ENCODE measurements at regions not wholly inside any gene's neighbourhood (a gene's known extent, or its start where the extent isn't known, plus 50 kb on each side); places are given as distances from the start of the nearest gene placed in this dataset.
"Not testable (repeated sequence)": the region's sequence is repeated elsewhere in the genome, so short reads cannot be mapped to it uniquely, and the experiment has no call there.

DNA sequence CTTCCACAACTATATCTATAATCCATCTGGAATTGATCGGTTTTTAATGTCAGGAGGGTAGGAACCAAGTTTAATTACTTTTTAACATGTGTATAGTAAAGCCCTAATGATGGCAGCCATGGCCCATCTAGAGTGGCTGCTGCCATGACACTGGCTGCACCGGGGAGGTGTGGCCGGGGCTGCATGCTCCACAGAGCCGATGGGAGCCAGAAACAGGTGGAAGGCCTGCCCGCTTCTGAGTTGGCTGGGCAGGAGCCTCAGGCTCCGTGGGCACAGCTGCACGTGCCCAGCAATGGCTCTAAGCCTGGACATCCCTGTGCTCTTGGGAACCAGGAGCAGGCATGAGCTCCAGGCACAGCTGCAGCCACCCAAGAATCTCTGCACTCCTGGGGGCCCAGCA, 73.0 kb downstream of the GBP6 start:
- no peak for DNase-seq
- Histone ChIP-seq H3K27me3 (no peaks in the 10 kb centered on the region), H3K9me3 (no peaks in the 10 kb centered on the region), H3K4me3 (no peak overlapping the region), H3K36me3 (no peaks in the 10 kb centered on the region)

DNA sequence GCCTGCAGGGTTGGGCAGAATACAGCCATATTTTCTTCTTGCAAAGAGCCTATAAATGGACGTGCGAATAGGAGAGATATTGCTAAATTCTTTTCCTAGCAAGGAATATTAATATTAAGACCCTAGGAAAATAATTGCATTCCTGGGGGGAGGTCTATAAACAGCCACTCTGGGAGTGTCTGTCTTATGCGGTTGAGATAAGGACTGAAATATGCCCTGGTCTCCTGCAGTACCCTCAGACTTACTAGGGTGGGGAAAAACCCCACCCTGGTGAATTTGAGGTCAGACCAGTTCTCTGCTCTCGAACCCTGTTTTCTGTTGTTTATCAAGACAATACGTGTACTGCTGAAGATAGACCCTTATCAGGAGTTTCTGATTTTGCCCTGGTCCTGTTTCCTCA, 74.4 kb downstream of the GBP6 start:
- H3K36me3 ChIP-seq, H3K27me3 ChIP-seq, H3K4me3 ChIP-seq, H3K9me3 ChIP-seq, DNase-seq: not testable (repeated sequence)

DNA sequence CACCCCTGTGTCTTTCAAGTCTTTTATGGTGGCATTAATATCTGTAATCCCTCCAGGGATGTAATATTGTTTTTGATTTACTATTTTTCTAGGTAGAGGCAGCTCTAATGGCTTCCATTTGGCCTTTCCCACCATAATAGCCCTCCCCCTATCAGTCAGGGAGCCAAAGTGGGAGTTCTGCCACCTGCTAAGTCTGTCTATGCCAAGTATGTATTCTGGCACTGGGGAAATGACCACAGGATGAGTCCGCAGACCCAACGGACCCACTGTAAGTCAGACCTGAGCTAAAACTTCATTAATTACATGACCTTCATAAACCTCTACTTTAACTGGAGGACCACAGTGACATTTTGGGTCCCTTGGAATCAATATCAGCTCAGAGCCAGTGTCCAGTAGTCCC, 77.1 kb downstream of the GBP6 start:
- Histone ChIP-seq H3K27me3 (no peaks in the 10 kb centered on the region), H3K36me3 (no peaks in the 10 kb centered on the region), H3K9me3 (no peaks in the 10 kb centered on the region), H3K4me3 (no peak overlapping the region)
- no peak for DNase-seq

GRCh38 chr1:89444791-89445190, 79.8 kb upstream of the LRRC8B start:
- Histone ChIP-seq H3K27me3 (no peaks in the 10 kb centered on the region), H3K4me3 (no peak overlapping the region), H3K36me3 (no peaks in the 10 kb centered on the region), H3K9me3 (no peaks in the 10 kb centered on the region)
- DNase-seq, result no peak

- Histone ChIP-seq H3K9me3 (no peaks in the 10 kb centered on the region), H3K27me3 (no peaks in the 10 kb centered on the region)
- DNase-seq, result no peak
These were observed 73.6 kb upstream of the LRRC8B start for GRCh38 chr1:89451011-89451410.

DNA sequence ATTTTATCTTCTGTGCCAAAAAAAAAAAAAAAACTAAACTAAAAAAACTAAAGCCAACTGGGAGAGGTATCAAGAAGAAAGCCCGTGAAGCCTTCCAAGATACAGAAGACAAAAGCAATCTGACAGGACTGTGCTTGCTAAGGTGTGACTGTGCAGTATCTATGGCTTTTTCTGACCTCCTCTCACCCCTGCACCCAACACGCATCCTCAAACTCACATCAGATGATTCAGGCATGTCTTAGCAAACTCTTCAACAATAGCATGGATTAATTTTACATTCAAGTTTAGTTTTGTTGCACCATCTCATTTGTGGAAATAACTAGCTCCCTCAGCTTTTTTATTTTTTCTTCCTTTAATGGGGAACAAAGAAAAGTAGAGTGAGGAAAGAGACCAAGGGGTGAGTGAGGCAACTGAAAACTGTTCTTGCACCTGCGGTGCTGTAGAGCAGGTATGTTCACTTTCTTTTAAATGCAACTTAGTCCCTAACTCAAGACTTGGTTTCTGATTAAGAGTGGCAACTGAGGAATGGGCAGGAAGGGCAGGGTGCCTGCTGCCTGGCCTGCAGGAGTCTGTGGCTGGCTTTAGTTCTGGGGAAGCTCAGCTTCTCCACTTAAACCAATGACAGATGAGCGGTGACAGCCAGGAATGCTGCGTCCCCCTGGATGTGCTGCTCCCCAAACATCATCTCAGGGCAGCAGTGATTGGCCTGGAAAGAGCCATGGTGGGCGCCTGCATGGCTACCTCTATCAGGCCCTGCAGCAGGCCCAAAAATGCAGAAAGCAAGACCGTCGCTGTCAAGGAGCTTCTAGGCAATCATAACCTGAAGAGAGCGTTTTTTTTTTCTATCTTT, 71.3 kb upstream of the LRRC8B start:
- H3K36me3 ChIP-seq, result no peaks in the 10 kb centered on the region
- no peak overlapping the region for H3K4me3 ChIP-seq
- H3K27me3 ChIP-seq, result no peaks in the 10 kb centered on the region
- H3K9me3 ChIP-seq, result no peaks in the 10 kb centered on the region
- DNase-seq, result no peak

More at GRCh38 chr1:89451011-89451410, 73.6 kb upstream of the LRRC8B start:
- Histone ChIP-seq H3K4me3 (no peak overlapping the region), H3K36me3 (no peaks in the 10 kb centered on the region)

DNA sequence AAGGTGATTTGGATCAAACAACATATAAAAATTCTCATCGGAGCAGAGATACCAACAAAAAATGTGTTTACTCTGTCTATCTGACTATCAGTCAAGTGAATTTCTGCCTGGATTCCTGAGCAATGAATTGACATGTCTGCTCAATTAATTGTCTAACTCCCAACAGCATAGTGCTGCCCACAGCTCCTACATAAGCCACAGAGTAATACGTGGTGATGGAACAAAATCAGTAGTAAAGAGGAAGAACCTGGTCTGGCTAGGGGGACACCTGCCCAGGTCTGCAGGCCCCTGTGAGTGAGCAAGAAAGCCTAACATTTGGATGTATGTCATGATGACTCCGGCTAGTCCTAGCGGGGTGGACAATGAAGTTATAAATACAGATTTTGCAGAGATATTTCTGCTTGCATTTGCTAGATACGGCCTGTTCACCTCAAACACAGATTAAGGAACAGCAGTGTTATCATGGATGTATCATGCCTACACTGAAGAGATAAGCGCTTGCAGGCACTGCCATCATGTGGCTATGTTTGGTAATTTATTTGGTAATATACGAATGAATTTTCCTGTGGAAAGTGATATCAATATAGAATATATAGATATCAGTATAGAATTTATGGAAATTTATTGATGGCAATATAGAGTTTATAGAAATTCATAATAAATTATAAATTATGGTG, 69.6 kb upstream of the LRRC8B start:
- H3K4me3 ChIP-seq, result no peak overlapping the region
- H3K27me3 ChIP-seq, result no peaks in the 10 kb centered on the region
- H3K9me3 ChIP-seq, result no peaks in the 10 kb centered on the region
- H3K36me3 ChIP-seq, result no peaks in the 10 kb centered on the region
- peak; percentile 8 for DNase-seq

DNA sequence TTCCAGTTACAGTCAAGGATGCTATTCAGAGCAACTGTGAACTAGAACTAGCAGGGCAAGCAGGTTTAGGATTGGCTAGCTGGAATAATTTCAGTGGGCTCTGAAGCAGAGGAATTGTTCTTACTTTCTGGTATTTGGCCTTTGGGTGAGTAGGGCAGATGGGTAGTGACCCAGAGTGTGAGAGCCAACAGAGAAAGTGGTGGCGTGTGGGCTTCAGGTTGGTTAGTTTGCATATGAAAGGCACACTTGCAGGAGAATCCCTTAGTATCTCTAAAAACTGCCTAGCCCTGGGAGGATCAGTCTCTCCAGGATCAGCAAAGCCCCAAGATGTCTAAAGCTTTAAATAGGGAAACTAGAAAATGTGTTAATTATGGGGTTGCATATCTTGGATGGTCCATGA, 67.6 kb upstream of the LRRC8B start:
- H3K9me3 ChIP-seq, result no peaks in the 10 kb centered on the region
- H3K36me3 ChIP-seq, result no peaks in the 10 kb centered on the region
- H3K27me3 ChIP-seq, result no peaks in the 10 kb centered on the region
- no peak for DNase-seq
- H3K4me3 ChIP-seq, result no peak overlapping the region

DNA sequence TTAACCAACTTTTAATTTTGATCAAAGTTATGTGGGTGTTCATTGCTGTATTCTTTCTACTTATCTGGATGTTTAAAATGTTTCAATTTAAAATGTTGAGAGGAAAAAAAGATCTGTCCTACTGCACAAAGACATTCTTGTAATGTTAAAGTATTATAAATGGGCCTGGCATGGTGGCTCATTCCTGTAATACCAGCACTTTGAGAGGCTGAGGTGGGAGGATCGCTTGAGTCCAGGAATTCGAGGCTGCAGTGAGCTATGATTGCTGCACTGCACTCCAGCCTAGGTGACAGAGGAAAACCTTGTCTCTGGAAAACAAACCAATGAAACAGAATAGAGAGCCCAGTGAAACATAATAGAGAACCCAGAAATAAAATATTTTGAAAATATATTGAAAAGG, 65.5 kb upstream of the LRRC8B start:
- no peak overlapping the region for H3K4me3 ChIP-seq
- no peaks in the 10 kb centered on the region for H3K9me3 ChIP-seq
- no peak for DNase-seq
- H3K36me3 ChIP-seq, result no peaks in the 10 kb centered on the region
- H3K27me3 ChIP-seq, result 0 out of 2 replicates have a peak, but pooled peaks cover 4% of the 10 kb centered on the region

DNA sequence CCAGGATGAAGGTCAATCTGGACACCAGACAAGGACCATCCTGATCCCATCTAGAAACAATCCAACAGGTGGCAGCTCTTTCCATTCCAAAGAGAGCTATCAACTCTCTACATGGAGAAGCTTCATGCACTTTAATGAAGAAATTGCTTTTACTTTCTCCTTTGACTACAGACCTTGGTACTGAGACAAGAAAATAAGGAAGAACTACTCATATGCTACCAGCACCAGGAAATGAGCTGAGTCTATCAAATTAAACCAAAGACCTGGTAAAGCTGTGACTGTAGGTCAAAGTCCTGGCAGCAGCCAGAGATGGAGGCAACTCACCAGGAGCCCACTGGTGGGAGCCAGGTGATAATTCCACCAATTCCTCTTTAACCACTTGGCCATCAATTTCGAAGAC, 64.3 kb upstream of the LRRC8B start:
- Histone ChIP-seq H3K27me3 (0 out of 2 replicates have a peak, but pooled peaks cover 4% of the 10 kb centered on the region), H3K36me3 (no peaks in the 10 kb centered on the region), H3K9me3 (no peaks in the 10 kb centered on the region), H3K4me3 (no peak overlapping the region)
- DNase-seq, result no peak

GRCh38 chr1:89462250-89462649, 62.4 kb upstream of the LRRC8B start:
- Histone ChIP-seq H3K27me3 (0 out of 2 replicates have a peak, but pooled peaks cover 4% of the 10 kb centered on the region), H3K9me3 (no peaks in the 10 kb centered on the region), H3K36me3 (no peaks in the 10 kb centered on the region), H3K4me3 (no peak overlapping the region)
- DNase-seq, result no peak

- DNase-seq, result no peak
- Histone ChIP-seq H3K4me3 (no peak overlapping the region), H3K27me3 (0 out of 2 replicates have a peak, but pooled peaks cover 4% of the 10 kb centered on the region), H3K9me3 (no peaks in the 10 kb centered on the region), H3K36me3 (no peaks in the 10 kb centered on the region)
These were observed 60.6 kb upstream of the LRRC8B start for GRCh38 chr1:89464008-89464407.

DNA sequence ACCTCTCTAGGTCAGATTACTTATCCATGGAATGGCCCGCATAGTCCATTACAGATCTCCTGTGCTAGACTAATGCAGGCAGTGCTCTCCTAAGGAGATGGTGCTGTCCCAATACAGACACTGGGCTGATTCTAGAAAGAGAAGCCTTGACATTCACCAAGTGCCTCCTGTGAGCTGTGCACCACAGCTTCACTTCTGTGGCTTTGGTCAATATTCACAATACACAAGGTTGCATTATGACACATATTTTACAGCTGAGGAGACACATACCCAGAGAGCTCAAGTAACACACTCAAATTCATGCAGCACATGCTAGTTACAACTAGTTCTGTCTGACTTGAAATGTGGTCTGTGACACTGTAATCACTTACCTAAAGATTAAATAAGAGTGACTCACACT, 59.4 kb upstream of the LRRC8B start:
- no peak for DNase-seq
- H3K27me3 ChIP-seq, result 0 out of 2 replicates have a peak, but pooled peaks cover 4% of the 10 kb centered on the region
- H3K36me3 ChIP-seq, result no peaks in the 10 kb centered on the region
- no peak overlapping the region for H3K4me3 ChIP-seq
- H3K9me3 ChIP-seq, result no peaks in the 10 kb centered on the region

DNA sequence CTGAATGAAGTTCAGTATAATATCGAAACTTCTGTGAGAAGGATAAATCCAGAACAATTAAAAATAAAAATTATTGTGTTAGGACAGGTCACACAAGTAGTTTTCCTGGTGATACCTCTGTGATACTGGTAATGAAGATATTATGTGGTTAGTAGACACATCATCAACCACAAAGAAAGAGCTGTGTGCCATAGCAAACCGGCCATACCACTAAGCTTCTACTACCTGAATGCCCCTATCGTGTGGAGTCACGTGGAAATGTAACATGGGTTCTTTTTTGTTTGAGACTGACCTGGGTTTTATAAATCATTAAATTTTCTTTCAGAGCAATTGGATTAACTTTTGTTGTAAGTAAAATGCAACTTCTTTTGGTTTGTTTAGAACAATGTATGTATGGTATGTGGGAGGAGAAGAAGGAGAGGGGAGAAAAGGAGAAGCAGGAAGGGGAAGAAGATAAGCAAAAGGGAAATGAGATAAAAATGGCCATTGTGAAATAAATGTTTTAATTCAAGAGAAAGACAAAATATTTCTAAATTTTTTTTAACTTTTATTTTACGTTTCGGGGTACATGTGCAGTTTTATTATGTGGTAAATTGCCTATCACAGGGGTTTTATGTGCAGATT, 58.2 kb upstream of the LRRC8B start:
- Histone ChIP-seq H3K36me3 (no peaks in the 10 kb centered on the region), H3K27me3 (0 out of 2 replicates have a peak, but pooled peaks cover 4% of the 10 kb centered on the region), H3K9me3 (no peaks in the 10 kb centered on the region), H3K4me3 (no peak overlapping the region)
- DNase-seq, result no peak

DNA sequence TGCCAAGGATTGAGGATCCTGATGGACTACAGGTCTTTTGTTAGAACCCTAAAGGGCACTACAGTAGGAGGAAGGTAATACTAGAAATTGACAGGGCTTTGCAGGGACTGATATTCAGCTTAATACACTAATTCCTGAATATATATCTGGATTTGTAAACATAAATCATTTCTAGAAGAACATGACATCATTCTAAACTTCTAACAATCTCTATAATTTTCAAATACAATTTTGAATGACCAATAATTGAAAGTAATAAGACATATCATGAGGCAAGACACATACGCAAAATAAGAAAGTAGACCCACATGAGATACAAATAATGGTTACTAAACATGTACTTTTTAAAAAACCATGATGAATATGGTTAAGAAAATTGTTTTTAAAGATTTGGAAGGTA, 52.4 kb upstream of the LRRC8B start:
- peaks cover 3% of the 10 kb centered on the region; the same call in 1 of the 2 replicates for H3K9me3 ChIP-seq
- DNase-seq, result no peak
- no peak overlapping the region for H3K4me3 ChIP-seq
- H3K36me3 ChIP-seq, result no peaks in the 10 kb centered on the region
- no peaks in the 10 kb centered on the region for H3K27me3 ChIP-seq

- peaks cover 3% of the 10 kb centered on the region; the same call in 1 of the 2 replicates for H3K9me3 ChIP-seq
- H3K27me3 ChIP-seq, result no peaks in the 10 kb centered on the region
- H3K4me3 ChIP-seq, result no peak overlapping the region
- no peak for DNase-seq
- no peaks in the 10 kb centered on the region for H3K36me3 ChIP-seq
These were observed 51.7 kb upstream of the LRRC8B start for GRCh38 chr1:89472886-89473417.
